ENCODE measurements at regions not wholly inside any gene's neighbourhood (a gene's known extent, or its start where the extent isn't known, plus 50 kb on each side); places are given as distances from the start of the nearest gene placed in this dataset.

DNA sequence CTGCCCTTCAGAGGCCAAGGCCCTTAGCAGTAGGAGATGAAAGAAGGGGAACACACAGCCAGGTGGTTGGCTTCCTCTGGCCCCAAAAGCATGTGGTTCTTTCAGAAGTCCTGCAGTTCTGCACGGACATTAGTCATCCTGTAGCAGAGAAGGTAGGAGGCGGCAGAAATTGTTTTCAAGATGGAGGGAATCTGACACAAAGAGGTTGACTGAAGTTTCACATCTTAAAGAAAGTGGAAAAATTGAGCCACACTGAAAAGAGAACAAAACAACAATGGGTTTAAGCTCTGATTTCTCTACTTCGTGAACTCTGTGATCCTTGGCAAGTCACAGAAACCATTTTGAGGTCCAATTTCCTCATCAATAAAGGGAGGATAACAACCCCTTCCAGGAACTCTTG lies 125.3 kb upstream of the DNAH14 start:
- DNase-seq (ENCODE audit: low read depth): no peak
- TF ChIP-seq, protein P1, sequence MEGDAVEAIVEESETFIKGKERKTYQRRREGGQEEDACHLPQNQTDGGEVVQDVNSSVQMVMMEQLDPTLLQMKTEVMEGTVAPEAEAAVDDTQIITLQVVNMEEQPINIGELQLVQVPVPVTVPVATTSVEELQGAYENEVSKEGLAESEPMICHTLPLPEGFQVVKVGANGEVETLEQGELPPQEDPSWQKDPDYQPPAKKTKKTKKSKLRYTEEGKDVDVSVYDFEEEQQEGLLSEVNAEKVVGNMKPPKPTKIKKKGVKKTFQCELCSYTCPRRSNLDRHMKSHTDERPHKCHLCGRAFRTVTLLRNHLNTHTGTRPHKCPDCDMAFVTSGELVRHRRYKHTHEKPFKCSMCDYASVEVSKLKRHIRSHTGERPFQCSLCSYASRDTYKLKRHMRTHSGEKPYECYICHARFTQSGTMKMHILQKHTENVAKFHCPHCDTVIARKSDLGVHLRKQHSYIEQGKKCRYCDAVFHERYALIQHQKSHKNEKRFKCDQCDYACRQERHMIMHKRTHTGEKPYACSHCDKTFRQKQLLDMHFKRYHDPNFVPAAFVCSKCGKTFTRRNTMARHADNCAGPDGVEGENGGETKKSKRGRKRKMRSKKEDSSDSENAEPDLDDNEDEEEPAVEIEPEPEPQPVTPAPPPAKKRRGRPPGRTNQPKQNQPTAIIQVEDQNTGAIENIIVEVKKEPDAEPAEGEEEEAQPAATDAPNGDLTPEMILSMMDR (IDR thresholded peaks at IDR 0.05; ENCODE audit: low read depth, low read length, missing control alignments): no peak
- no peak overlapping the region for H3K4me3 ChIP-seq (ENCODE audit: low read depth, low read length)

DNA sequence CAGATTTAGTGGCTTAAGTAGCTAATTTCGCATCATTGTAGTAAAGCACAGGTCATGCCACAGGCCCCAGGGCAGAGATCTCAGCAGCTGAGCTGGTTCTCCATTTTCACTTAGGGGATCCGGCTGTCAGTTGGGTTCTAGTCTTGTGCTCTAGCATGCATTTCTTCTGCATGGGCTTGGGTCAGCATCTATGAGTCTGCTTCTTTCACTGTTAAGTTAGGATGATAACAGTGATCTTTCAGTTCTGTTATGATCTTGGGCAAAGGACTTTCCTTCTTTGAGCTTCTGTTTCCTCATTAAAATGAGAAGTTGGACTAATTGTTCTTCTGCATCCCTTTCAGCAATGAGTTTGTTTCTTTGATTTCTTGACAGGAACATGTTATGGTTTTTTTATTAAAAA lies 123.6 kb upstream of the DNAH14 start:
- H3K4me3 ChIP-seq (ENCODE audit: low read depth, low read length): no peak overlapping the region
- TF ChIP-seq, protein P1 (IDR thresholded peaks at IDR 0.05; ENCODE audit: low read depth, low read length, missing control alignments): no peak
- DNase-seq (ENCODE audit: low read depth): no peak

DNA sequence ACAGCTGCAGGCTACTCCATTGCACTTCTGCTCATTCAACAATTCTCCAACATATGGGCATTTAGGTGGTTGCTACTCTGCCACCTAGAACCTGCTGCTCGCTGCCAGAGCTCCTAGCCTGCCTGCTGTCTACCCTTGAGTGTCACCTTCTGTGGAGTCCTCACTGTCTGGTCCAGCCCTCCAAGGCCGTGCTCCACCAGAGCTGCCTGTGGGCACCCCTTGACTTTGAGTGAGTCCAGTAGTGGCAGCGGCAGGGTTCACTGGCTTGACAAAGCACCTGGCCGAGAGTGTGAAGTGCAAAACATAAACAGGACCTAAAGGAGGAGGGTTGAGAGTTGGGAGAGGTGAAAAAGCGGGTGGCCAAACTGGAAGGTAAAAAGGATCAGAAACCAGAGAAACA lies 120.3 kb upstream of the DNAH14 start:
- H3K4me3 ChIP-seq (ENCODE audit: low read depth, low read length): no peak overlapping the region
- TF ChIP-seq, protein P1 (IDR thresholded peaks at IDR 0.05; ENCODE audit: low read depth, low read length, missing control alignments): no peak
- no peak for DNase-seq (ENCODE audit: low read depth)

- no peak overlapping the region for H3K4me3 ChIP-seq (ENCODE audit: low read depth, low read length)
- TF ChIP-seq, protein P1 (IDR thresholded peaks at IDR 0.05; ENCODE audit: low read depth, low read length, missing control alignments): no peak
- DNase-seq (ENCODE audit: low read depth): no peak
These were observed 119.9 kb upstream of the DNAH14 start for GRCh38 chr1:224809613-224810012.

DNA sequence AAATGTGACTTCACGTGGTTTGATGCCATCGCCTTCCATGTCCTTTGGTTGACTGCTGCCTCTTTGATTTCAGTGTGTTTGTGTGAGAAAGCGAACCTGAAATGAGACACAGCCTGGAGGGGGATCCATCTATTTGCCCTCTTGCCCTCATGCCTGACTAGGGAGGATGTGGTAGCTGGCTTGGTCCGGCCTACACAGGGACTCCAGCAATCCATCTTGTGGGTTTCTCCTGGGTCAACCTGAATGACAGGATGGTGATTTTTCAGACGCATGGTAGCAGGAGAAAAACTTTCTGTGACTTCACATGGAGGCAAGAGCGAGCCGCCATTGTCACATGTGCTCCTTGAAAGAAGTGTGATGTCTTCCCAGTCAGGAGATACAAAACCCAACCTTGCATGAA lies 117.9 kb upstream of the DNAH14 start:
- H3K4me3 ChIP-seq (ENCODE audit: low read depth, low read length): no peak overlapping the region
- DNase-seq (ENCODE audit: low read depth): no peak
- TF ChIP-seq, protein P1 (IDR thresholded peaks at IDR 0.05; ENCODE audit: low read depth, low read length, missing control alignments): no peak

DNA sequence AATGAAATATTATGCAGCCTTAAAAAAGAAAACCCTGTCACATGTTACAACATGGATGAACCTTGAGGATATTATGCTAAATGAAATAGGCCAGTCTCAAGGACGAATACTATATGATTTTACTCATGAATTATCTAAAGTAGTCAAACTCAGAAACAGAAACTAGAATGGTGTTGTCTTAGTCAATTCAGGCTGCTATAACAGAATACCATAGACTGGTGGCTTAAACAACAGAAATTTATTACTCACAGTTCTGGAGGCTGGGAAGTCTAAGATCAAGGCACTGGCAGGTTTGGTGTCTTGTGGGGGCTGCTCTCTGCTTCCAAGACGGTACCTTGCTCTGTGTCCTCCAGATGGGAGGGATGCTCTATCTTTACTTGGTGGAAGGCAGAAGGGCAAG lies 113.8 kb upstream of the DNAH14 start:
- no peak for DNase-seq (ENCODE audit: low read depth)
- H3K4me3 ChIP-seq (ENCODE audit: low read depth, low read length): no peak overlapping the region
- TF ChIP-seq, protein P1 (IDR thresholded peaks at IDR 0.05; ENCODE audit: low read depth, low read length, missing control alignments): no peak

DNA sequence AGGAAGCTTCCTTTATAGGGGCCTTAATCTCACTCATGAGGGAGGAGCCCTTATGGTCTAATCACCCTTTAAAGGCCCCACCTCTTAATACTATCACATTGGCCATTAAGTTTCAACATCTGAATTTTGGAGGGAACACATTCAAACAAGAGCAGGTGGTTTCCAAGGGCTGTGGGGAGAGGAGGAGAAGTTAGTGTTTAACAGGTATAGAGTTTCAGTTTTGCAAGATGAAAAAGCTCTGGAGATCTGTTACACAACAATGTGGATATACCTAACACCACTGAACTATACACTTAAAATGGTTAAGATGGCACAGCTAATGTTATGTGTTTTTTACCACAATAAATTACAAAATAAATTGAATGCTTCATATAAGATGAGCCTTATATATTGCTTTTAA lies 113.4 kb upstream of the DNAH14 start:
- H3K4me3 ChIP-seq (ENCODE audit: low read depth, low read length): no peak overlapping the region
- no peak for DNase-seq (ENCODE audit: low read depth)
- TF ChIP-seq, protein P1 (IDR thresholded peaks at IDR 0.05; ENCODE audit: low read depth, low read length, missing control alignments): no peak

Data from GM12864 (cell line).